ENCODE measurements at regions not wholly inside any gene's neighbourhood (a gene's known extent, or its start where the extent isn't known, plus 50 kb on each side); places are given as distances from the start of the nearest gene placed in this dataset.

DNA sequence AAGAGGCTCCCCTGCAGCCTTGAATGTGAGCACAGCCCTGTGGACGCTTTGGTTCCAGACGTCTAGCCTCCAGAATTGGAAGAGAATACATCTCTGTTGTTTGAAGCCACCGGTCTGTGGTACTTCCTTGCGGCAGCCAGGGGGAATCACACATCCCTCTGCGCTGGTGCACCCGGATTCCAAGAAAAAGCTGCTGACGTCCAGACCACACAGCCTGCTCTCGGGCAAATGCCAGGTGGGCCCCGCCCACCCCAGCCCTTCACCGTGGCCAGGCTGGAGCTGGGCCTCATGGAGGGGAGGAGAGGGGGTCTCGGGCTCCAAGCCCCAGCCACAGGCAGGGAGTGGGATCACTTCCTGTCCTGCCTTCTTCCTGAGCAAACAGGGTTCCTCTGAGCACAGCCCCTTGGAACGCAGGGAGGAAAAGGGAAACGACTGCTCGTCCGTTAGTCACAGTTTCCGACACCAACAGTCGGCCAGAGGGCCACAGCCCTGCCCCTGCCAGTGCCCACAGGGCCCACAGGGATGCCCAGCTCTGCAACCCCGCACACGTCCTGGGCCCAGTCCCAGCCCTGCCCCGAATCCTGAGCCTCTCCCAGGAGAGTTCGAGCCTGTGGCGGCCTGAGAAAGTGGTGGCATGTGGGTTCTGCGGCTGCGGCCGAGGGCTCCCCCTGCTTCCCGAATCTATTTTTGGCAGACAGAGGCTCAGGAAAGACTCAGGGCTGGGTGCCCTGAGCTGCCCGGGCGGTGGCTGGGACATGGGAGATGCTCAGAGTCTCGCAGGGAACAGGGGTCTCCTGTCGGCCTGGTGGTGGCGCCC, 85.3 kb downstream of the RFLNA start:
- Mint-ChIP-seq H3K4me3 (no peak overlapping the region), H3K9me3 (no peaks in the 10 kb centered on the region), H3K4me1 (peaks cover 6% of the 10 kb centered on the region), H3K36me3 (ENCODE audit: low read depth) (peaks cover 68% of the 10 kb centered on the region), H3K27me3 (no peaks in the 10 kb centered on the region), H3K27ac (no peak overlapping the region)
- no peak for DNase-seq
- TF ChIP-seq, protein P1, sequence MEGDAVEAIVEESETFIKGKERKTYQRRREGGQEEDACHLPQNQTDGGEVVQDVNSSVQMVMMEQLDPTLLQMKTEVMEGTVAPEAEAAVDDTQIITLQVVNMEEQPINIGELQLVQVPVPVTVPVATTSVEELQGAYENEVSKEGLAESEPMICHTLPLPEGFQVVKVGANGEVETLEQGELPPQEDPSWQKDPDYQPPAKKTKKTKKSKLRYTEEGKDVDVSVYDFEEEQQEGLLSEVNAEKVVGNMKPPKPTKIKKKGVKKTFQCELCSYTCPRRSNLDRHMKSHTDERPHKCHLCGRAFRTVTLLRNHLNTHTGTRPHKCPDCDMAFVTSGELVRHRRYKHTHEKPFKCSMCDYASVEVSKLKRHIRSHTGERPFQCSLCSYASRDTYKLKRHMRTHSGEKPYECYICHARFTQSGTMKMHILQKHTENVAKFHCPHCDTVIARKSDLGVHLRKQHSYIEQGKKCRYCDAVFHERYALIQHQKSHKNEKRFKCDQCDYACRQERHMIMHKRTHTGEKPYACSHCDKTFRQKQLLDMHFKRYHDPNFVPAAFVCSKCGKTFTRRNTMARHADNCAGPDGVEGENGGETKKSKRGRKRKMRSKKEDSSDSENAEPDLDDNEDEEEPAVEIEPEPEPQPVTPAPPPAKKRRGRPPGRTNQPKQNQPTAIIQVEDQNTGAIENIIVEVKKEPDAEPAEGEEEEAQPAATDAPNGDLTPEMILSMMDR (IDR thresholded peaks at IDR 0.05), result no peak
- CTCF ChIA-PET, result no interaction called here
- intact Hi-C loops (cut with micrococcal nuclease), result no loop called here
- POLR2A ChIA-PET, result no interaction called here
- no peak for ATAC-seq (ENCODE audit: low read depth)

DNA sequence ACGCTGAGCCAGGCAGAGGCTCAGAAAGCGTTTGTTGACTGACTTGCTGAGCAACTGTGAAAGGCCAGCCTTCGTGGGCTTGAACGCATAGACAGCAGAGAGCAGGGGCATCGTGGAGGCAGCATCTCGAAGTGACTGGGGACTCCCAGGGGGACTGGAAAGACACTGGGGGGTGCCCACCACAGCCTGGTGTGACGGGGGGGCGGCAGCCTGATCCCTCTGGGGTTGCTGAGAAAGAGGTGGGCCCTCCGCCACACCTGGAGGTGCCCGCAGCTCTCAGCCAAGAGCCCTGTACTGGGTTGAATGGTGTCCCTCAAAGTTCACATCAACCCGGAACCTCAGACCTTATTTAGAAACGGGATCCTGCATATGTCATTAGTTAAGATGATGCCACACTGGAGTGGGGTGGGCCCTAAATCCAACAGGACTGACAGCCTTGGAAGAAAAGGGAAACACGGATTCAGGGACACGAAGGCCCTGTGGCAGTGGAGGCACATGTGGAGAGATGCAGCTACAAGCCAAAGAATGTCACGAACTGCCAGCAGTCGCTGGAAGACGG, 84.6 kb downstream of the RFLNA start:
- Mint-ChIP-seq H3K4me1 (peaks cover 6% of the 10 kb centered on the region), H3K4me3 (no peak overlapping the region), H3K9me3 (no peaks in the 10 kb centered on the region), H3K27me3 (no peaks in the 10 kb centered on the region), H3K27ac (no peak overlapping the region), H3K36me3 (ENCODE audit: low read depth) (peaks cover 67% of the 10 kb centered on the region)
- ChIA-PET POLR2A (no interaction called here), CTCF (no interaction called here)
- intact Hi-C loops (cut with micrococcal nuclease), result no loop called here
- TF ChIP-seq, protein P1 (IDR thresholded peaks at IDR 0.05), result no peak
- DNase-seq, result no peak
- no peak for ATAC-seq (ENCODE audit: low read depth)

DNA sequence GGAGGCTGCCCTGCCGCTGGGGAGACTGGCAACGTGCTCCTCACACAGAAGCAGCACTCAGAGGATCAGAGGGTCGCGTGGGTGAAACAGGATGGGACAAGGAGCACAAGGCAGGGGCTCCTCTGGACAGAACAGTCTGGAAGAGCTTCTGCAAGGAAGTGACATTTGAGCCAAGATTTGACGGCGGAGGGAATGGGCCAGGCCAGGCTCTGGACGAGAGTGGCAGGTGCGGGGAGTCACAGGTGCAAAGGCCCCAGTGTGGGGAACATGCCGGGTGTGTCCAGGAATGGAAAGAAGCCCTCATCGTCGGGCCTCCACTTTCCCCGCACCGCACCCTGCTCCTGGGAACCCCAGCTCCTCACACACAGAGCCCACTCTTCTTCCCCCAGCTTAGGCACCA, 84.0 kb downstream of the RFLNA start:
- Mint-ChIP-seq H3K4me1 (peaks cover 6% of the 10 kb centered on the region), H3K4me3 (no peak overlapping the region), H3K9me3 (no peaks in the 10 kb centered on the region), H3K27ac (no peak overlapping the region), H3K27me3 (no peaks in the 10 kb centered on the region), H3K36me3 (ENCODE audit: low read depth) (peaks cover 66% of the 10 kb centered on the region)
- ATAC-seq (ENCODE audit: low read depth) (no peak), DNase-seq (no peak)
- CTCF ChIA-PET, result interaction anchor here (0.5 kb wide), 1 partner anchor 58 kb away, joined by 3 read pairs; no protein-coding TSS in a partner anchor
- TF ChIP-seq, protein P1 (IDR thresholded peaks at IDR 0.05), result no peak
- POLR2A ChIA-PET, result no interaction called here
- intact Hi-C loops (cut with micrococcal nuclease), result no loop called here

DNA sequence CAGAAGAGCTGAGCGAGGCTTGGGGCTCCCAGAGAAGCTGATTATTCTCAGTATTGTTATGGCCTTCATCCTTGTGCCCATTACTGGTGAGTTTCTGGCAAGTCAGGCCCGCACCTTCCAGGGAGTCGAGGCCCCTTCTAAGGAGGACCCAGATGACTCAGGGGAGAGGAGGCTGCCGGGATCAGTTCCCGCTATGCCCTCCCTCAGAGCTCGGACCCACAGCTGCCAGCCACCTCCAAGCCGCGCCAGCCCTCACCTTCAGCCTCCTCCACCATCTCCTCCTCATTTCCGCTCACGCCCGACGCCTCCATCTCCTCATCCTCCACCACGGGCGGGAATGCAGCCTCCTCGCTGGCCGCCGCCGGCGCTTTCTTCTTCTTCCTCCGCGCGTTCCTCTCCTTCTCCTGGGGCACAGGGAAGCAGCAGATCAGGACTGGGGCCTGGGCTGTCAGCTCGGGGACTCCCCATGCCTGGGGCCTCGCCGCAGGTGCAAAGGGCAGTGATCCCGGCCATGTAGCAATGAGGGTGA, 83.2 kb downstream of the RFLNA start:
- H3K36me3 Mint-ChIP-seq (ENCODE audit: low read depth), result peaks cover 65% of the 10 kb centered on the region
- DNase-seq (no peak), ATAC-seq (ENCODE audit: low read depth) (no peak)
- no peaks in the 10 kb centered on the region for H3K27me3 Mint-ChIP-seq
- POLR2A ChIA-PET, result no interaction called here
- TF ChIP-seq, protein P1 (IDR thresholded peaks at IDR 0.05), result no peak
- CTCF ChIA-PET, result interaction anchor here (0.5 kb wide), 1 partner anchor 57 kb away, joined by 3 read pairs; no protein-coding TSS in a partner anchor
- intact Hi-C loops (cut with micrococcal nuclease), result no loop called here
- H3K27ac Mint-ChIP-seq, result no peak overlapping the region
- H3K4me1 Mint-ChIP-seq, result peaks cover 6% of the 10 kb centered on the region
- H3K4me3 Mint-ChIP-seq, result no peak overlapping the region
- H3K9me3 Mint-ChIP-seq, result no peaks in the 10 kb centered on the region

DNA sequence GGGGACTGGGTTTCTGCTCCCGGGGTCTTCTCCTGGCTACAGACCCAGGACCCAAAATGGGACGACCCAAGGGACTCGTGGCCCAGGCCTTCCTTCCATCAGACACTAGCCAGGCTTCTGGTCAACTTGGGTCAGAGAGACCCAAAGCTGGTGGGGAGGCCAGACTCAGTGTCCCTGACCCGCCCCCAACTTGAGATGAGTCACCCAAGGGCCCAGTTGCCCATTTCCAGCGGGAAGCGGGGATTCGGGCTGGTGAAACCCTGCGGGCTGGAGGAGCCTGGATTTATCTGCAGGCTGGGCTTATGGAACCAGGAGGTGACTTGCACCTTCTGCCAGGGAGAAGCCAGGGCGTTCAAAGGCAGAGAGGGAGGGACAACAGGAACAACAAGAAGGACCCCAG, 81.5 kb downstream of the RFLNA start:
- H3K27ac Mint-ChIP-seq, result no peak overlapping the region
- no peaks in the 10 kb centered on the region for H3K27me3 Mint-ChIP-seq
- DNase-seq, result no peak
- intact Hi-C loops (cut with micrococcal nuclease), result no loop called here
- H3K4me3 Mint-ChIP-seq, result no peak overlapping the region
- ChIA-PET POLR2A (interaction anchor here (0.6 kb wide), 1 partner anchor 272 kb away, joined by 4 read pairs; no protein-coding TSS in a partner anchor), CTCF (no interaction called here)
- H3K9me3 Mint-ChIP-seq, result no peaks in the 10 kb centered on the region
- TF ChIP-seq, protein P1 (IDR thresholded peaks at IDR 0.05), result no peak
- peaks cover 61% of the 10 kb centered on the region for H3K36me3 Mint-ChIP-seq (ENCODE audit: low read depth)
- peaks cover 6% of the 10 kb centered on the region for H3K4me1 Mint-ChIP-seq
- ATAC-seq (ENCODE audit: low read depth), result no peak

Measured in activated B cell treated with CpG ODN at 0.5 μM for 24 hours (primary cell).